ENCODE measurements at regions not wholly inside any gene's neighbourhood (a gene's known extent, or its start where the extent isn't known, plus 50 kb on each side); places are given as distances from the start of the nearest gene placed in this dataset.

DNA sequence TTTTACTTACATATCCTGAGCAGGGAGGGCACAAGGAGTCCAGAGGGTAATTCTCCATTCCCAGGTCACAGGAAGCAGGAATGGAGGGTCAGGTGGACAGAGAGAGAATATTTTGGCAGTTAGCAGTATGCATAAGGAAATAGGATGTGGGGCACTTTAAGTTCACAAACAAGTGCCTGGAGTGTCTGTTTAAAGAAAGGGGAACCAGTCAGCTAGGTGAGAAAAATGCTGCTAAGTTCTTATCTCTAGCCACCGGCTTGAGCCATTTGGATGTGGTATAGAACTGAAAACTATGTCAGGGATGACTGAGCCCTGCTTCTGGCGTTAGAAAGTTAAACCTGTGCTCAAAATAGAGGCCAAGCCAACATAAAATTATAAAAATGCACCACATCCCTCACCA lies 739.7 kb upstream of the NCAM2 start:
- TF ChIP-seq POLR2A (IDR thresholded peaks at IDR 0.05) = no peak
- TF ChIP-seq, protein P1, sequence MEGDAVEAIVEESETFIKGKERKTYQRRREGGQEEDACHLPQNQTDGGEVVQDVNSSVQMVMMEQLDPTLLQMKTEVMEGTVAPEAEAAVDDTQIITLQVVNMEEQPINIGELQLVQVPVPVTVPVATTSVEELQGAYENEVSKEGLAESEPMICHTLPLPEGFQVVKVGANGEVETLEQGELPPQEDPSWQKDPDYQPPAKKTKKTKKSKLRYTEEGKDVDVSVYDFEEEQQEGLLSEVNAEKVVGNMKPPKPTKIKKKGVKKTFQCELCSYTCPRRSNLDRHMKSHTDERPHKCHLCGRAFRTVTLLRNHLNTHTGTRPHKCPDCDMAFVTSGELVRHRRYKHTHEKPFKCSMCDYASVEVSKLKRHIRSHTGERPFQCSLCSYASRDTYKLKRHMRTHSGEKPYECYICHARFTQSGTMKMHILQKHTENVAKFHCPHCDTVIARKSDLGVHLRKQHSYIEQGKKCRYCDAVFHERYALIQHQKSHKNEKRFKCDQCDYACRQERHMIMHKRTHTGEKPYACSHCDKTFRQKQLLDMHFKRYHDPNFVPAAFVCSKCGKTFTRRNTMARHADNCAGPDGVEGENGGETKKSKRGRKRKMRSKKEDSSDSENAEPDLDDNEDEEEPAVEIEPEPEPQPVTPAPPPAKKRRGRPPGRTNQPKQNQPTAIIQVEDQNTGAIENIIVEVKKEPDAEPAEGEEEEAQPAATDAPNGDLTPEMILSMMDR (IDR thresholded peaks at IDR 0.05) = no peak
